GM18517 (cell line): ENCODE measurements at regions not wholly inside any gene's neighbourhood (a gene's known extent, or its start where the extent isn't known, plus 50 kb on each side); places are given as distances from the start of the nearest gene placed in this dataset.

Experiments
- ATAC-seq: cut with Tn5 transposase; IDR thresholded peaks from one replicate; pipeline ENCODE4 v1.9.1; 2021; ENCODE audit warnings: mild to moderate bottlenecking, moderate library complexity; ENCODE audit not compliant: unreplicated experiment

GRCh38 chr2:150729495-150729955 is 242.1 kb upstream of the RND3 start:
- peak; percentile 88 for ATAC-seq

DNA sequence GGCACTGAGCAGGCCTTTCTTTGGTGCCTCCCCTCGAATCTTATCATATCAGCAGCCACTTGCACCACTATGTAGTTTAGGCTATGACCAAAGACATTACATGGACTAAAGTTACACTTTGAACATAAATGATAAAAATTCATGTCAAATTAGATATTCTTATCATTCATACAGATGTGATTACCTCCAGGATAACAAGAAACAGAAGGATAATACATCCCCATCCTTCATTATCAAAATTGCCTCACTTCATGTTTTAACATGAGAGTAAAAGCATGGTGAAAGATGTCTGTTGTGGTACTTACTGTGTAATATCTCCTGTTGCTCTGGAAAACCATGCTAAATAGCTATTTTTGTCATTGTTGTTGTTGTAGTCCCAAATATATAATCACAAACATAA is 230.8 kb upstream of the RND3 start:
- ATAC-seq = no peak

- no peak for ATAC-seq
Measured at GRCh38 chr2:150716186-150716585, 228.7 kb upstream of the RND3 start.

GRCh38 chr2:150715501-150715900 is 228.0 kb upstream of the RND3 start:
- ATAC-seq = no peak

GRCh38 chr2:150710916-150711315 is 223.4 kb upstream of the RND3 start:
- no peak for ATAC-seq

GRCh38 chr2:150710041-150710440 is 222.6 kb upstream of the RND3 start:
- no peak for ATAC-seq

GRCh38 chr2:150706561-150706960 is 219.1 kb upstream of the RND3 start:
- ATAC-seq = no peak

DNA sequence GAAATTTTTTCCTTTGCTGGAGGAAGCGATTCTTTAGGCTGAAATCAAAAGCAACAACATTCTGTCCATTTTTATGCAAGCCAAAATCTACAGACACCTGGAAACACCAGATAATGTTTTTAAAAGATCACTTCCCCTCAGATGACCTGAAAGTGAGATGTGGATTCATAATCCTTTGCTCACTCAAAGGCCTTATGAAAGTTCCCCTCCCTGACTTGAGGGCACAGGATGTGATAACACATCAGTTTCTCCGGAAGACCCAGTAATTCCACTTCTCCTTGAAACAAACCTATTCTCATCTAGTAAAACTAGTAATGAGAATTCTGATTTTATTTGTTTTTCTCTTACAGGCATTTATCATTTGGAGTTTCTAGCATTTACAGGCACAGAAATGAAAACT is 218.3 kb upstream of the RND3 start:
- ATAC-seq = no peak

DNA sequence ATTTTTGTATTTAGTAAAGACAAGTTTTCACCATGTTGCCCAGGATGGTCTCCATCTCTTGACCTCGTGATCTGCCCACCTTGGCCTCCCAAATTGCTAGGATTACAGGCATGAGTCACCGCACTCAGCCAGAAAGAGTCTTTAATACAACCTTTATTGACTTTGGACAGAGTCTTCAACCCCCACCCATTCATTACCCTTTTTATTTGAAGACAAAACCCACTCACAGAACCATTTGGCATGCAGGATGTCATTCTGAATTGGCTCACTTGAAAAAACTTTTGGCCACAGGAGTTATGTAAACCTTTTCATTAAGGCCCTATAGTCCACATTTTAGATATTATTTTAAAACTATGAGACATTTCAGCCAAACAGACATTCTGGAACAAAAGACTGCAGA is 217.9 kb upstream of the RND3 start:
- ATAC-seq = no peak

DNA sequence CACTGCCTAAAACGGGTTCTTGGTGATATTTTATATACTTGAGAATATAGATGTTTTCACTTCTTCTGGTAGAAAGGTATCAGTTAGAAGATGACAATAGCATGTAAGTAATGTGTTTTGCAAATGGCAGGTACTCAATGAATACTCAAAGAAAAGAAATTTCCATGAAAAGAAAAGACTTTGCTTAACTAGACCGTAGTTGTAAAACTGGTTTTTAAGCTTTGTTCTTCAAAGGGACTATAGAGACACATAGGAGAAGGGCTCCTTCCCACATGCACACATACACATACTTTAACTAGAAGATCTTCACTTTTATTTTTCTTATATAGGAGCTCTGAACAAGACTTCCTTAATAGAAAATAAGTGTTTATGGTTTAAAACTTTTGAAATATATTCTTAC is 215.3 kb upstream of the RND3 start:
- ATAC-seq = no peak

GRCh38 chr2:150700666-150701580 is 213.5 kb upstream of the RND3 start:
- no peak for ATAC-seq

DNA sequence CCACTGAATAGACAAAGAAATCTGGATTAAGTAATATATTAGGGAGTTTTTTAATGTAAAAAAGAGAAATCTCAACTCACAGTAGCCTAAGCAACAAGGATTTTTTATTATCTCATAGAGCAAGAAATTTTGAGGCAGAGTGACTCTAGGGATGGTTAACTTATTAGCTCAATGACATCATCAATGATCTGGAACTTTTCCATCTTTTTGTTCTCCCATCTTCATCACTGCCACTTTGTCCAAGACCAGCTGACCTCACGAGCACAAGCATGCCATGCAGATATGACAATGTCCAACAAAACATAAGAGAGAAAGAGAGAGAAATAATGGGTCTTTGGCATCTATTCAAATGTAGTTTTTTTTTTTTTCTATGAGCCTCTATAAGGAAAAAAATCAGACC is 211.8 kb upstream of the RND3 start:
- no peak for ATAC-seq

DNA sequence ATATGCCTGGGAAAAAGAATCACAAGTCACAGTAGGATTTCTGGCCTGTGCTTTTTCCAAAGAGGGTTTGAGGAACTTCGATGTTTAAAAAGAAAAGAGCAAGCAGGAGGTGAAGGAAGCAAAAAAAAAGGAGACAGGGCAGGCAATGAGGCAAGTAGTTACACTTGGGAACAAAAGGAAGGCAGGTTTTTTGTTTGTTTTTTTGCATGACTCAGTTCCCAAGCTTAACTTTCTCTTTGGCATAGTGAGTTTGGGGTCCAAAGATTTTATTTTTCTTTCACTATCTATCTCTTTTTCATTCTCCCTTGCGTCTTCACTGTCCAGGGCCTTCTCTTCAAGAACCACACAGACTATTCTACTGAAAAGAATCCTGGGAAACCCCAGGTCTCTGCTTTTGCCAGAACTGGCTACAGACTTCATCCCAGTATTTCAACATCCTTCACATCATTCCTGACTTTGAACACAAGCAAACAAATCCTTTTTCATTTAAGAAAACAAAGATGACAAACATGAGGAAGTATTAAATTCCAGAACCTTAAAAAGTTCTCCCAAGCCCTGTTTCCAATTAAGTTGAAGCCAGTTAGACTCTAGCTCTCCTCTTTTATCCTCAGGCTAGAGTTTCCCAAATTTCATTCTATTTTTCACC is 210.7 kb upstream of the RND3 start:
- no peak for ATAC-seq

GRCh38 chr2:150697596-150697995 is 210.1 kb upstream of the RND3 start:
- no peak for ATAC-seq

DNA sequence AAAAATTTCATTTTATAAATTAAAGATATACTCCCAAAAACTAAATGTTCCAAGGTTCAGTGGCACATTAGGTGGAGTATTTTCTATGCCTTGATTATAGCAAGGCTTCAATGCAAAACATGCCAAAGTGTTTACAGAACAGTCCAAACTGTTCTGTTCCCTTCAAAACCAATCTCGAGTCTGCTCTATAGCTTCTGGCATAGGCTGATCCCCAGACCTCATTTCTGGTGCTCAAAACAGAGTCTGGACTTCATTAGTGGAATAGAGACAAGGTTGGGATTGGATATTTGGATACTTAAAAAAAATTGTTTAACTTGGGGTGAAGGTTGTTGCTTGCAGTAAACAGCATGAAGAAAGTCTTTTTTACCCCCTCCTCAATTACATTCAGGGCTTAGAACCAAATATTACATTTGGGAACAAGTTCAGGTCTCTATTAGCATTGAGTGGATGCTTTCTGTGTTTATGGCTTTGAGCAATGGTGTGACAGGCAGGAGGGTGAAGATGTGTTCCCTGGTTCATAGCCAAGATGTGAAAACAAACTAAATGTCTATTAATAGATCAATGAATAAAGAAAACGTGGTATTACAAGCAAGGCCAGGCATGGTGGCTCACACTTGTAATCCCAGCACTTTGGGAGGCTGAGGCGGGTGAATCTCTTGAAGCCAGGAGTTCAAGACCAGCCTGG is 208.1 kb upstream of the RND3 start:
- no peak for ATAC-seq

DNA sequence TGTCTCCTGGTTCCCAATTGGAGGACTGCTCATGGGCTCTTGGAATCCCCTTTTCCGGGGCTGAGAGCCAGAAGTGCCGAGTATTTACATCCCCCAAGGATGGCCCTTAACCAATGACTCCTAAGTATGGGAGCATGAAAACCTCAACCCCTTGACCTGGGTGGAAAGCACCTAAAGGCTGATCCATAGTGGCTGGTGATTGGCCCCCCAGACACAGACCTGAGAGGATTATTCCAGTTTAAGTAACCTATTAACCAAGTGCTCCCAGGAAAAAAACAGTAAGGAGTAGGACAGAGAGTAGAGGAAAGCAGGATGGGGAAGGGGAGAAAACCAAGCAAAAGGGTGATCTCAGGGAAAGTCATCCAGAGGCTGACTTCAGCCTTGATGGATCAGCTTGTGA is 206.1 kb upstream of the RND3 start:
- no peak for ATAC-seq

DNA sequence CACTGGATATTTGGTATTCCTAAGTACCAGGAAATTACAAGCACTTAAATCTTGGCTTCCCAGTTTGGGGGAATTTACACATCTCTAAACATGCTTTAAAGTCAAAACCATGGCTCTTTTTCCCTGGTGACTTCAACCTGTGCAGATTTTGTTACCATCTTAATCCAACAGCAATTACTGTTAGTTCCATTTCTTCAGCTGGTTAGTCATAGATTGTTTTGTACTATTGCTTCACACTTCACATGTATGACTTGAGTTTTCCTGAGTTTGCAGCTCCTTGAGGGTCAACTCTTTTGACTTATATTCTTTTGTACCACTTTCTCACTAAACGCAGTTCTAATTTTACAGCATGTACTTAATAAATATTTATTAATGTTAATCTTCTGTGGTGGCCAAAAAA is 203.4 kb upstream of the RND3 start:
- no peak for ATAC-seq

GRCh38 chr2:150690261-150690660 is 202.8 kb upstream of the RND3 start:
- ATAC-seq = no peak

- ATAC-seq = no peak
Measured at GRCh38 chr2:150689590-150689989, 202.1 kb upstream of the RND3 start.

DNA sequence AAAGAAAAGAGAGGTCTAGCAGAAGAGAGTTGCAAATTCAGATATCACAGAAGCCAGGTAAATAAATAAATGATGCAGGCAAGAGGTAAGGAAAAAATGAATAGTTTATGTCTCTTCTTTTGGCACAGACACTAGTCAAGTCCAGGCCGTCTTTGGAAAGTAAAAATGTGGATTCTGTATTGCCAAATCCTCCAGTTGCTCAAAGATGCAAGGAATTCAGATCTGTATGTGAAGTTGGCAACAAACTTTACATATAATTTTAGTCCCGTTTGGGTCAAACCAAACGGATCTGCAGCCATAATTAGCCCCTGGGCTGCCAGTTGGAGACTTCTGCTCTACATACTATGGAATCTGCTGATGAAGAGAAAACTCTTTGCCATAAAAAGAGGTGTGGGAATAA is 200.5 kb upstream of the RND3 start:
- no peak for ATAC-seq

- ATAC-seq = no peak
Measured at GRCh38 chr2:150686391-150686790, 198.9 kb upstream of the RND3 start.
